COLO668 (cell line): ENCODE measurements at regions not wholly inside any gene's neighbourhood (a gene's known extent, or its start where the extent isn't known, plus 50 kb on each side); places are given as distances from the start of the nearest gene placed in this dataset.

ENCODE experiments used
- DNase-seq: peaks from one replicate; lab custom pipeline; 2025; ENCODE audit not compliant: unreplicated experiment; lab: John Stamatoyannopoulos, UW

DNA sequence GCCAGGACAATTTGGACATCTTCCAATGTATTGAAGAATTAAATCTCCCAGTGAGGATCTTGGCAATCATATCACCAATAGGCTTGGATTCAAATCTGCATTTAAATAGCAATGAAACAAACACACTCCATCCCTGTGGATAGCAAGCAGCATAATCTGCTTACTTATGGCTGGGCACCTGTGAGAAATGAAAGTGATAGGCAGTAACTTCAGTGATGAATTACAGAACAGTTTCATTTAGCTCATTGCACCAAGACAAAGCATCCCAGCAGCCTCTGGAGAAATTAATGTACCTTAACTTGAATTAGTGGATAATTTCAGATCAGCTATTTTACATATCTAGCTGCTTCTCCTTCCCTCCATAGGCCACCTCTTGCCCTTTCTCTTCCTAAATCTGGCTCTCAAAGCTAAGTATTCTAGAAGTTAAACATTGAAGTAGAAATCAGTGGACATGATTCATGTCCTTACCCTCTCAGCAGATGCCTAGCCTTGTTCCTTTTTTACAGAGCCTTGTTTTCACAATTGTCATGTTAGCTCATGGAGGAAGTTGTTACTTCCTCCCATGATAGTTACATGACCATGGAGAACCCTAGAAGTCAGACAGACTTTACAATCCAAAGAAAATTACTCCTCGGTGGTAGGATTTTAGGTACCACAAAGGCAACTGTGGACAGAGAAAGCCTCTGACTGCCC, 88.5 kb upstream of the TACR1 start:
- DNase-seq = no peak

DNA sequence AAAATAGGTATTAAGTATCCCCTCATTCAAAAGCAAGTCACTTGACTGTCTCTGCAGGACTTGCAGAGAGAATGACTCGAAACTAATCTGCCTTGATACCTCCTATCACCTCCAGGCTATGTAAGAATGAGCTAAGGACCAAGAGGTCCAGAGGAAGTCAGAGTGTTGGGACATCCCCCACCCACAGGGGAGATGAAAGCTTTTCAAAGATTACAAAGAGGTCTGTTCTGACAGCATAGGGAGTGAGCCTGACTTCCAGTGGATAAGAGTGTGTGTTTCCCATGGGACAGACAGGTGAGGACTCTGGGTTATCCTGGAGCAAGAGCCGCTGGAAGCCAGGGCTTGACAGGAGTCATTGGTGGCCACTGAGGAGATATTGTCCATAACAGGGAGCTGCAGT, 85.0 kb upstream of the TACR1 start:
- no peak for DNase-seq

DNA sequence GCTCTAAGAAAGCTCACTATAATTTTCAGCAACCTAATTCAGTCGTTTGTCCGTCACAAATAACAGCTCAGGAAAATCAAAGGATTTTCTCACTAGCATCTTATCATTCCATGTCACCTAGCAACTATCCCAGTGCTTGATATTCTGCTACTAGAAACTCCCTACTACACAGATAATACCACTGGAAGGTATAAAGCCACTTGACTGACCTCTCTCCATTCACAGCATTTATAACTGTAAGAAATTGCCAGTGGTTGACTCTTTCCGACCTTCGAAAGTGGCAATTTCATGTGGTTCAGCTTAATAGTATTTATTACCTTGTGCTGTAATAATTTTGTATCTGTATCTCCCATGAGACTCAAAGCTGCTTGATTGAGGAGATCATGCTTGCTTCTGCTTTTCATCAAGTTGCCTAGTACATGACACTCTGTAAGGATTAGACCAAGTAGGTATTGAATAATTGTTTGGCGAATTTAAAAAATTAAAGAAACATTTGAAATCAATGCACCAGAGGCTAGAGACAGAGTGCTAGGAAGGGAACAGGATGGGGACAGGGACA, 79.6 kb upstream of the TACR1 start:
- no peak for DNase-seq

DNA sequence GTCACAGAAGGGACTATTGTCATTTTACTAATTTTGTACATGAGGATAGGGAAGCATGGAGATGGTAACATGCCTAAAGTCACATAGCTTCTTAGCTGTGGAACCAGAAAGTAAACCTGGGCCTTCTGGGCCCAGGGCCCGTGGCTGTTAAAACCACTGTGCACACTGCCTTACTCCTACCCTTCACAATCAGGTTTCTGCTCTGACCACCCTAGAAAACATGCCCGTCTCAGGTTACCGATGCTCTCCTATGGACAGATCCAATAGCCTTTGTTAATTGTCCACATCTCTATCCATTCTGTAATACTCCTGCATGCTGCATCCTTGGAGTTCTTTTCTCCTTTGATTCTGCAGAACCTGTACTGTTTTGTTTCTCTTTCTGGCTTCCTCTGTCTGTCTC, 79.0 kb upstream of the TACR1 start:
- no peak for DNase-seq

DNA sequence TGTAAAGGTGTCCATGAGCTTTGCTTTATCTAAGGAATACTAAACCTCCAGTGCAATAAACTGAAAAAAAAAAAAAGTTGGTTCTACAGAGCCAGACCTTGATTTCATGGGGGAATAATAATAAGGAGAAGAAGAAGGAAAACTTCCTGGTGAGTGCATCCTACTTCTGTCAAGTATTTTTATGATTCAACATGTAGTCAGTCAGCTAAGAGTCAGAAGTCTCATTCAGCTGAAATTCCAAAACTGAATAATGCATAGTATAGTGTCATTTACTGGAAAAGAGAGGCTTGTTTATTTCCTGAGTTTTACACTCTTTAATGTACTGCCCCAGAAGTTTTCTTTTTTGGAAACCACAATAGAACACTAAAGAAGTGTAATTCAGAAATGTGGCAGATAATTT, 77.8 kb upstream of the TACR1 start:
- DNase-seq = no peak

GRCh38 chr2:75276093-75277029, 77.0 kb upstream of the TACR1 start:
- no peak for DNase-seq

DNA sequence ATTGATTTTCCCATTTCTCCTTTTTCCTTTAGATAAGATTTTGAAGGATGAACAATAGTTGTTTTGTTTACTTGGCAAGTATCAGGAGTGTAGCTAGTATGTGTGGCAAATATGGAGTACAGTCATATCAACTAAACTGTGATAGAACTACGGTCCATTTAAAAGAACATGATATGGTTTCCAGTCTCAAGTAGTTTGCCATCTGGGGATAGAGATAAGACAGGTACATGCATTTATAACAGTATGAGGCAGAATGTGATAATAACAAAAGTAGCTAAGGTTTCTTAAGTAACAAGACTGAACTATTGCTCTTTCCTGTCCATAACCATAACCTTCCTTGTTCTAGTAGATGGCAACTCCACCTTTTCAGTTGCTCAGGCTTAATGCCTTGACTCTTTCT, 75.6 kb upstream of the TACR1 start:
- DNase-seq = no peak

DNA sequence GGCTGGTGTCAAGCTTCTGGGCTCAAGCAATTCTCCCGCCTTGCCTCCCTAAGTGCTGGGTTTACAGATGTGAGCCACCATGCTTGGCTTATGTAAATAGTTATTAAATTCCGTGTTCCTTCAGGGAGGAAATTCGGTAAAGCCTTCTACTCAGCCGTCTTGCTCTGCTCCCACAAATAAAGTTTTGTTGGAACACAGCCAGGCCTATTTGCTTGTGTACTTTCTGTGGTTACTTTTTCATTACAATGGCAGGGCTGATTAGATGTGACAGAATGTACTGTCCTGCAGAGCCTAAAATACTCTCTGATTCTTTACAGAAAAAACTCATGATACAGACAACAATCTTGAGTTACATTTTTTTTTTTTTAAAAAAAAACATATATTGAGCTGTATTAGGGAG, 68.8 kb upstream of the TACR1 start:
- DNase-seq = no peak

- no peak for DNase-seq
Observed at GRCh38 chr2:75261923-75262322, 62.6 kb upstream of the TACR1 start.

- no peak for DNase-seq
Observed at GRCh38 chr2:75260946-75261345, 61.6 kb upstream of the TACR1 start.

DNA sequence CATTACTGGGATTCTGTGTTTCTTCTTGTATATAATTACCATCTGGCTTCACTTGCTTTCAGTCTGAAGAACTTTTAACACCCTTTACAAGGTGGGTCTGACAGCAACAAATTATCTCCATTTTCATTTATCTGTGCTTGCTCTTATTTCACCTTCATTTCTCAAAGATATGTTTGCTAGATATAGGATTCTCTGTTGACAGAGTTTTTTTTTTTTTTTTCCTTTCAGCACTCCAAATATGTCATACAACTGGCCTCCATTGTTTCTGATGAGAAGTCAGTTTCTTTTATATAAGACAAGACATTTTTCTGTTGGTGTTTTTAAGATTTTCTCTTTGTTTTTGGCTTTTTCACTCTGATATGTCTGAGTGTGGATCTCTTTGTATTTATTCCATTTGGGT, 59.3 kb upstream of the TACR1 start:
- DNase-seq = no peak

DNA sequence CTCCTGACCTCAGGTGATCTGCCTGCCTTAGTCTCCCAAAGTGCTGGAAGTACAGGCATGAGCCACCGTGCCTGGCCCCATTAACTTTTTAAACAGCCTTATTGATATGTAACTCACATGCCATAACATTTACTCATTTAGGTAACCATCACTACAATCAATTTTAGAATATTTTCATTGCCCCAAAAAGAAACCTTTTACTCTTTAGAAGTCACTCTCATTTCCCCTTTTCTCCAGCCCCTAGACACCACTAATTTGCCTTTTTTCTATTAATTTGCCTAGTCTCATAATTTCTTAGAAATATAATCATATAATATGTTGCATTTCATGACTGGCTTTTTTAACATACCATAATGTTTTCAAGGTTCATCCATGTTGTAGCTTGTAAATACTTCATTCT, 57.2 kb upstream of the TACR1 start:
- no peak for DNase-seq

DNA sequence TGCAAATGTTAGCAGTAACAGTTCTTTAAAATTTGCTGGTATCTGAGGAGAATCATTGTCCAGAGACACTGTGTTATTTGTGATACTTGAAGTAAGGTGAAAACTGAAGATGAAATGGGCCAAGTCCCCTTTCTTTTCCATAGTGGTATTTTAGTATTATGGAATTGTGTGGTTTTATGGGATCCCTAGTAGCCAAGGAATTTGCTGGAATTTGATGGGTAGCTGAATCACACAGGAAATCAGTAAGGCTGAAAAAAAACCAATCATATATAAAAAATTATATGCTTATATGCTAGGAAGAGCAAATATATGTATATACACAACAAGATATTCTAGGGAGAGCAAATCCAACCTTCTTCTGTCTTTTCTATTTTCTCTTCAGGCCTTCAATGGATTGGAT, 54.2 kb upstream of the TACR1 start:
- DNase-seq = no peak

DNA sequence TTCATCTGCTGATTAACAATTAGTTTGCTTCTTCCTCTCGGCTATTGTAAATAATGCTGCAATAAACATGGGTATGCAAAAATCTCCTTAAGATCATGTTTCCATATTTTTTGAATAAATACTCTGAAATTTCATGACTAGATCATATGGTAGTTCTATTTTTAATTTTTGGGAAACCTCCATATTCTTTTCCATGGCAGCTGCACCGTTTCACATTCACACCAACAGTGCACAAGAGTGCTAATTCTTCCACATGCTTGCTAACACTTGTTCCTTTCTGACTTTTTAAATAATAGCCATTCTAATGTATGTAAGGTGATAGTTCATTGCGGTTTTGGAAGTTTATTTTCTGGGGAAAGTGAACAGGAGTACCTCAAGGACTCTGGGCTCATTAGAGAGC, 52.6 kb upstream of the TACR1 start:
- no peak for DNase-seq
